Activated naive CD4-positive, alpha-beta T cell treated with anti-CD3 and anti-CD28 coated beads, Interleukin-2, amount 50 U/mL, for 72 hours (primary cell): ENCODE measurements at regions not wholly inside any gene's neighbourhood (a gene's known extent, or its start where the extent isn't known, plus 50 kb on each side); places are given as distances from the start of the nearest gene placed in this dataset.
"Not testable (repeated sequence)": the region's sequence is repeated elsewhere in the genome, so short reads cannot be mapped to it uniquely, and the experiment has no call there.

Source experiments
- ATAC-seq, 2 donors: fragments of 150-1000 bp; cut with Tn5 transposase; 2 replicates each; pipeline ENCODE4 v1.10.0; 2021; ENCODE audit warnings: mild to moderate bottlenecking in 2 of 2, moderate library complexity in 2 of 2
- DNase-seq, 2 donors: peaks; one replicate each; pipeline ENCODE4 v3.0.0; 2021 to 2022; ENCODE audit warnings: low spot score in 2 of 2
- H3K27ac Mint-ChIP-seq, 2 donors: one replicate each; pipeline ENCODE4 v1.8.0; 2022; ENCODE audit warnings: mild to moderate bottlenecking in 2 of 2, mixed read lengths in 2 of 2
- H3K36me3 Mint-ChIP-seq, 2 donors: one replicate each; pipeline ENCODE4 v1.8.0; 2022; ENCODE audit warnings: mixed read lengths in 2 of 2
- H3K9me3 Mint-ChIP-seq, 2 donors: one replicate each; pipeline ENCODE4 v1.8.0; 2022; ENCODE audit warnings: mixed read lengths in 2 of 2

GRCh38 chr12:63013302-63013701, 78.4 kb upstream of the PPM1H start:
- no peaks in the 10 kb centered on the region for H3K36me3 Mint-ChIP-seq
- no peak overlapping the region for H3K27ac Mint-ChIP-seq
- no peaks in the 10 kb centered on the region for H3K9me3 Mint-ChIP-seq
- DNase-seq, result no peak
- no peak for ATAC-seq

- H3K27ac Mint-ChIP-seq, result no peak overlapping the region
- ATAC-seq (no peak), DNase-seq (no peak)
- H3K36me3 Mint-ChIP-seq, result no peaks in the 10 kb centered on the region
- H3K9me3 Mint-ChIP-seq, result no peaks in the 10 kb centered on the region
Observed at GRCh38 chr12:63010698-63011097, 75.7 kb upstream of the PPM1H start.

- DNase-seq (no peak), ATAC-seq (no peak)
- Mint-ChIP-seq H3K27ac (no peak overlapping the region), H3K9me3 (no peaks in the 10 kb centered on the region), H3K36me3 (no peaks in the 10 kb centered on the region)
Observed at GRCh38 chr12:63008372-63008771, 73.4 kb upstream of the PPM1H start.

GRCh38 chr12:63007726-63008125, 72.8 kb upstream of the PPM1H start:
- no peak for DNase-seq
- Mint-ChIP-seq H3K36me3 (no peaks in the 10 kb centered on the region), H3K27ac (no peak overlapping the region), H3K9me3 (no peaks in the 10 kb centered on the region)
- no peak for ATAC-seq

GRCh38 chr12:63006536-63006935, 71.6 kb upstream of the PPM1H start:
- no peaks in the 10 kb centered on the region for H3K9me3 Mint-ChIP-seq
- ATAC-seq, result no peak

GRCh38 chr12:63005382-63005781, 70.4 kb upstream of the PPM1H start:
- Mint-ChIP-seq H3K36me3 (no peaks in the 10 kb centered on the region), H3K9me3 (no peaks in the 10 kb centered on the region), H3K27ac (no peak overlapping the region)
- no peak for ATAC-seq
- no peak for DNase-seq

More at GRCh38 chr12:63006536-63006935, 71.6 kb upstream of the PPM1H start:
- Mint-ChIP-seq H3K36me3 (no peaks in the 10 kb centered on the region), H3K27ac (no peak overlapping the region)
- DNase-seq, result no peak

GRCh38 chr12:63003223-63003819, 68.4 kb upstream of the PPM1H start:
- DNase-seq (no peak), ATAC-seq (no peak)
- no peaks in the 10 kb centered on the region for H3K9me3 Mint-ChIP-seq
- H3K27ac Mint-ChIP-seq, result no peak overlapping the region
- H3K36me3 Mint-ChIP-seq, result no peaks in the 10 kb centered on the region

- not testable (repeated sequence) for H3K36me3 Mint-ChIP-seq, DNase-seq, ATAC-seq, H3K9me3 Mint-ChIP-seq
- peak overlapping the region in 1 of 2 donors; percentile 73 for H3K27ac Mint-ChIP-seq
Observed at GRCh38 chr12:63002059-63002458, 67.1 kb upstream of the PPM1H start.

- H3K9me3 Mint-ChIP-seq, result no peaks in the 10 kb centered on the region
- DNase-seq (no peak), ATAC-seq (no peak)
- H3K36me3 Mint-ChIP-seq, result no peaks in the 10 kb centered on the region
- no peak overlapping the region for H3K27ac Mint-ChIP-seq
Observed at GRCh38 chr12:62998454-62998853, 63.5 kb upstream of the PPM1H start.

- Mint-ChIP-seq H3K27ac (no peak overlapping the region), H3K9me3 (peaks cover 0 to 4% of the 10 kb centered on the region in 2 donors), H3K36me3 (no peaks in the 10 kb centered on the region)
- DNase-seq, result no peak
- ATAC-seq, result no peak
Observed at GRCh38 chr12:62995097-62995496, 60.1 kb upstream of the PPM1H start.

- peaks cover 0 to 4% of the 10 kb centered on the region in 2 donors for H3K9me3 Mint-ChIP-seq
- no peak for DNase-seq
- no peak for ATAC-seq
- H3K27ac Mint-ChIP-seq, result no peak overlapping the region
- H3K36me3 Mint-ChIP-seq, result no peaks in the 10 kb centered on the region
Observed at GRCh38 chr12:62986844-62987243, 51.9 kb upstream of the PPM1H start.
